A673 (cell line): ENCODE measurements at regions not wholly inside any gene's neighbourhood (a gene's known extent, or its start where the extent isn't known, plus 50 kb on each side); places are given as distances from the start of the nearest gene placed in this dataset.

Source experiments
- BruUV-seq: library from RNA; stranded (reverse); fragments of 400-500 nt; replicated peaks from 2 replicates; lab custom pipeline; 2021; lab: Mats Ljungman, UMichigan
- CTCF ChIA-PET: fragments of 300-600 bp; sonication (Branson Sonifier 250); formaldehyde crosslinking; loops from one replicate; lab custom pipeline; 2022; ENCODE audit warnings: antibody characterized with exemption; lab: Charles Lee
- POLR2A ChIA-PET: fragments of 300-600 bp; sonication (Branson Sonifier 250); formaldehyde crosslinking; loops from one replicate; lab custom pipeline; 2022; ENCODE audit warnings: antibody characterized with exemption; ENCODE audit not compliant: low non-redundant PET; lab: Charles Lee
- DNase-seq: peaks from one replicate; pipeline ENCODE4 v3.0.0-alpha.2; 2015; ENCODE audit warnings: low spot score
- H3K27ac ChIP-seq: fragments of 200-600 bp; sonication (generic); 2 replicates; pipeline ENCODE4 v1.5.1; 2016; ENCODE audit warnings: mixed run types, low read depth, mild to moderate bottlenecking, mixed read lengths, antibody characterized with exemption, low read length; ENCODE audit not compliant: poor library complexity, severe bottlenecking
- H3K27me3 ChIP-seq: fragments of 200-600 bp; sonication (generic); replicated peaks from 2 replicates; pipeline ENCODE4 v1.6.1; 2017; ENCODE audit warnings: mixed run types, low read depth, mild to moderate bottlenecking, mixed read lengths, antibody characterized with exemption, low read length; ENCODE audit not compliant: insufficient read depth, poor library complexity
- H3K36me3 ChIP-seq: fragments of 200-600 bp; sonication (generic); 2 replicates; pipeline ENCODE4 v1.6.1; 2016; ENCODE audit warnings: mixed run types, mild to moderate bottlenecking, mixed read lengths, antibody characterized with exemption, low read length; ENCODE audit not compliant: insufficient read depth, poor library complexity, severe bottlenecking
- H3K4me1 ChIP-seq: fragments of 200-600 bp; sonication (generic); 2 replicates; pipeline ENCODE4 v1.6.1; 2017; ENCODE audit warnings: mixed run types, mild to moderate bottlenecking, mixed read lengths, antibody characterized with exemption, low read length; ENCODE audit not compliant: insufficient read depth, poor library complexity, severe bottlenecking
- H3K4me3 ChIP-seq: fragments of 200-600 bp; sonication (generic); 2 replicates; pipeline ENCODE4 v1.5.1; 2016; ENCODE audit warnings: low read depth, mixed run types, mild to moderate bottlenecking, mixed read lengths, low read length; ENCODE audit not compliant: poor library complexity, severe bottlenecking
- H3K9me3 ChIP-seq: fragments of 200-600 bp; sonication (generic); 2 replicates; pipeline ENCODE4 v1.6.1; 2016; ENCODE audit warnings: mixed run types, low read depth, mild to moderate bottlenecking, mixed read lengths, antibody characterized with exemption, low read length; ENCODE audit not compliant: poor library complexity, severe bottlenecking
- CTCF ChIP-seq: fragments of 300-800, 200-600 bp; sonication (generic); conservative IDR thresholded peaks from 2 replicates; pipeline ENCODE4 v1.5.1; 2017; ENCODE audit warnings: low read depth, mild to moderate bottlenecking, antibody characterized with exemption, low read length, moderate library complexity, mixed read lengths
- EZH2 ChIP-seq: fragments of 200-600 bp; sonication (generic); IDR thresholded peaks from 2 replicates; pipeline ENCODE4 v1.6.1; 2017; ENCODE audit warnings: borderline replicate concordance, low read depth, mild to moderate bottlenecking, mixed read lengths, antibody characterized with exemption, low read length; ENCODE audit not compliant: poor library complexity, severe bottlenecking
- intact Hi-C: fragments of 100-400 bp; cut with micrococcal nuclease; formaldehyde crosslinking; loops from one replicate; pipeline ENCODE4 v1.10.0; 2022; ENCODE audit not compliant: unreplicated experiment

GRCh38 chr13:44165221-44165888 is 208.3 kb upstream of the SERP2 start:
- Histone ChIP-seq H3K27me3 (no peaks in the 10 kb centered on the region), H3K4me3 (no peak overlapping the region), H3K36me3 (no peaks in the 10 kb centered on the region), H3K4me1 (no peaks in the 10 kb centered on the region), H3K27ac (no peak overlapping the region), H3K9me3 (no peaks in the 10 kb centered on the region)
- POLR2A ChIA-PET = no interaction called here
- no peak for DNase-seq
- intact Hi-C loops = no loop called here
- BruUV-seq = no TSS peak
- CTCF ChIA-PET = no interaction called here
- TF ChIP-seq EZH2 (no peak), CTCF (no peak)

GRCh38 chr13:44165889-44166496 is 207.6 kb upstream of the SERP2 start:
- no peak for TF ChIP-seq CTCF
- no peak for TF ChIP-seq EZH2
- no peak for DNase-seq
- POLR2A ChIA-PET = no interaction called here
- CTCF ChIA-PET = interaction anchor here (0.7 kb wide), 1 partner anchor 256 kb away, joined by 3 read pairs; no protein-coding TSS in a partner anchor
- H3K4me1 ChIP-seq = no peaks in the 10 kb centered on the region
- intact Hi-C loops = no loop called here
- H3K4me3 ChIP-seq = no peak overlapping the region
- H3K9me3 ChIP-seq = no peaks in the 10 kb centered on the region
- no peaks in the 10 kb centered on the region for H3K36me3 ChIP-seq
- H3K27me3 ChIP-seq = no peaks in the 10 kb centered on the region
- H3K27ac ChIP-seq = no peak overlapping the region
- BruUV-seq = no TSS peak

GRCh38 chr13:44169018-44169911 is 204.4 kb upstream of the SERP2 start:
- intact Hi-C loops = no loop called here
- TF ChIP-seq CTCF = no peak
- no peak for TF ChIP-seq EZH2

More at GRCh38 chr13:44169018-44169911, 204.4 kb upstream of the SERP2 start:
- no TSS peak for BruUV-seq
- POLR2A ChIA-PET = no interaction called here
- no peak overlapping the region for H3K4me3 ChIP-seq
- H3K9me3 ChIP-seq = no peaks in the 10 kb centered on the region
- no peaks in the 10 kb centered on the region for H3K4me1 ChIP-seq
- CTCF ChIA-PET = no interaction called here
- DNase-seq = no peak
- no peaks in the 10 kb centered on the region for H3K27me3 ChIP-seq
- H3K36me3 ChIP-seq = no peaks in the 10 kb centered on the region
- no peak overlapping the region for H3K27ac ChIP-seq
